ENCODE measurements at regions not wholly inside any gene's neighbourhood (a gene's known extent, or its start where the extent isn't known, plus 50 kb on each side); places are given as distances from the start of the nearest gene placed in this dataset.

GRCh38 chr13:64936879-64937278 is 2293.3 kb downstream of the PCDH9 start:
- ATAC-seq: no peak
- H3K4me3 Mint-ChIP-seq: no peak overlapping the region
- POLR2A ChIA-PET: no interaction called here
- H3K9me3 Mint-ChIP-seq: no peaks in the 10 kb centered on the region; the same call in 1 of the 2 replicates
- no peaks in the 10 kb centered on the region for H3K36me3 Mint-ChIP-seq
- H3K27ac Mint-ChIP-seq: no peak overlapping the region
- CTCF ChIA-PET: no interaction called here
- DNase-seq (ENCODE audit: low spot score): no peak
- H3K4me1 Mint-ChIP-seq: no peaks in the 10 kb centered on the region
- no peaks in the 10 kb centered on the region for H3K27me3 Mint-ChIP-seq (ENCODE audit: low read depth)
- TF ChIP-seq FOXK1 (CRISPR knock-in tag; IDR thresholded peaks at IDR 0.05) (no peak), CDX4 (CRISPR knock-in tag; IDR thresholded peaks at IDR 0.05; ENCODE audit: borderline replicate concordance) (0 out of 2 replicates have a peak, but pooled peaks have one; percentile 53)
- TF ChIP-seq, protein P1, sequence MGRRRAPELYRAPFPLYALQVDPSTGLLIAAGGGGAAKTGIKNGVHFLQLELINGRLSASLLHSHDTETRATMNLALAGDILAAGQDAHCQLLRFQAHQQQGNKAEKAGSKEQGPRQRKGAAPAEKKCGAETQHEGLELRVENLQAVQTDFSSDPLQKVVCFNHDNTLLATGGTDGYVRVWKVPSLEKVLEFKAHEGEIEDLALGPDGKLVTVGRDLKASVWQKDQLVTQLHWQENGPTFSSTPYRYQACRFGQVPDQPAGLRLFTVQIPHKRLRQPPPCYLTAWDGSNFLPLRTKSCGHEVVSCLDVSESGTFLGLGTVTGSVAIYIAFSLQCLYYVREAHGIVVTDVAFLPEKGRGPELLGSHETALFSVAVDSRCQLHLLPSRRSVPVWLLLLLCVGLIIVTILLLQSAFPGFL (CRISPR knock-in tag; IDR thresholded peaks at IDR 0.05; ENCODE audit: borderline replicate concordance): no peak
- TF ChIP-seq, protein P2, sequence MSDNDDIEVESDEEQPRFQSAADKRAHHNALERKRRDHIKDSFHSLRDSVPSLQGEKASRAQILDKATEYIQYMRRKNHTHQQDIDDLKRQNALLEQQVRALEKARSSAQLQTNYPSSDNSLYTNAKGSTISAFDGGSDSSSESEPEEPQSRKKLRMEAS (CRISPR knock-in tag; IDR thresholded peaks at IDR 0.05): no peak
- TF ChIP-seq, protein P3, sequence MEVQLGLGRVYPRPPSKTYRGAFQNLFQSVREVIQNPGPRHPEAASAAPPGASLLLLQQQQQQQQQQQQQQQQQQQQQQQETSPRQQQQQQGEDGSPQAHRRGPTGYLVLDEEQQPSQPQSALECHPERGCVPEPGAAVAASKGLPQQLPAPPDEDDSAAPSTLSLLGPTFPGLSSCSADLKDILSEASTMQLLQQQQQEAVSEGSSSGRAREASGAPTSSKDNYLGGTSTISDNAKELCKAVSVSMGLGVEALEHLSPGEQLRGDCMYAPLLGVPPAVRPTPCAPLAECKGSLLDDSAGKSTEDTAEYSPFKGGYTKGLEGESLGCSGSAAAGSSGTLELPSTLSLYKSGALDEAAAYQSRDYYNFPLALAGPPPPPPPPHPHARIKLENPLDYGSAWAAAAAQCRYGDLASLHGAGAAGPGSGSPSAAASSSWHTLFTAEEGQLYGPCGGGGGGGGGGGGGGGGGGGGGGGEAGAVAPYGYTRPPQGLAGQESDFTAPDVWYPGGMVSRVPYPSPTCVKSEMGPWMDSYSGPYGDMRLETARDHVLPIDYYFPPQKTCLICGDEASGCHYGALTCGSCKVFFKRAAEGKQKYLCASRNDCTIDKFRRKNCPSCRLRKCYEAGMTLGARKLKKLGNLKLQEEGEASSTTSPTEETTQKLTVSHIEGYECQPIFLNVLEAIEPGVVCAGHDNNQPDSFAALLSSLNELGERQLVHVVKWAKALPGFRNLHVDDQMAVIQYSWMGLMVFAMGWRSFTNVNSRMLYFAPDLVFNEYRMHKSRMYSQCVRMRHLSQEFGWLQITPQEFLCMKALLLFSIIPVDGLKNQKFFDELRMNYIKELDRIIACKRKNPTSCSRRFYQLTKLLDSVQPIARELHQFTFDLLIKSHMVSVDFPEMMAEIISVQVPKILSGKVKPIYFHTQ (CRISPR knock-in tag; IDR thresholded peaks at IDR 0.05): no peak

- no peak for TF ChIP-seq NFE2L1 (CRISPR knock-in tag; IDR thresholded peaks at IDR 0.05)
- no peak for TF ChIP-seq ERG (CRISPR knock-in tag; IDR thresholded peaks at IDR 0.05)
- no peak for TF ChIP-seq OVOL2 (CRISPR knock-in tag; IDR thresholded peaks at IDR 0.05; ENCODE audit: borderline replicate concordance)
- no peak for TF ChIP-seq FOXP1 (CRISPR knock-in tag; IDR thresholded peaks at IDR 0.05; ENCODE audit: borderline replicate concordance)
- TF ChIP-seq ESRRA (CRISPR knock-in tag; IDR thresholded peaks at IDR 0.05; ENCODE audit: borderline replicate concordance): no peak
- no peak for TF ChIP-seq TEAD1 (CRISPR knock-in tag; IDR thresholded peaks at IDR 0.05)
- TF ChIP-seq FOXP4 (CRISPR knock-in tag; IDR thresholded peaks at IDR 0.05): no peak
- TF ChIP-seq, protein P3 (CRISPR knock-in tag; IDR thresholded peaks at IDR 0.05): no peak
- TF ChIP-seq NR2C2 (CRISPR knock-in tag; IDR thresholded peaks at IDR 0.05): no peak
- no peak for TF ChIP-seq PRRX2 (CRISPR knock-in tag; IDR thresholded peaks at IDR 0.05)
- Mint-ChIP-seq H3K27ac (no peak overlapping the region), H3K4me1 (no peaks in the 10 kb centered on the region), H3K9me3 (no peaks in the 10 kb centered on the region), H3K4me3 (no peak overlapping the region), H3K27me3 (ENCODE audit: low read depth) (no peaks in the 10 kb centered on the region), H3K36me3 (no peaks in the 10 kb centered on the region)
- DNase-seq (ENCODE audit: low spot score): no peak
- no peak for ATAC-seq
- ChIA-PET CTCF (no interaction called here), POLR2A (no interaction called here)
Observed at GRCh38 chr13:64935441-64935840, 2294.7 kb downstream of the PCDH9 start.
